DND-41 (cell line): ENCODE measurements at regions not wholly inside any gene's neighbourhood (a gene's known extent, or its start where the extent isn't known, plus 50 kb on each side); places are given as distances from the start of the nearest gene placed in this dataset.

Source experiments
- EZH2 ChIP-seq: IDR thresholded peaks from 3 replicates; pipeline ENCODE4 v1.6.1; 2012; ENCODE audit warnings: borderline replicate concordance, low read depth, mild to moderate bottlenecking, moderate library complexity, low read length, inconsistent platforms; ENCODE audit not compliant: severe bottlenecking
- TF ChIP-seq, protein P1 (sequence below): IDR thresholded peaks from 2 replicates; pipeline ENCODE4 v1.5.1; 2012; ENCODE audit warnings: borderline replicate concordance, low read length, moderate library complexity, mild to moderate bottlenecking; ENCODE audit not compliant: poor library complexity, severe bottlenecking; ENCODE audit errors: extremely low read depth

DNA sequence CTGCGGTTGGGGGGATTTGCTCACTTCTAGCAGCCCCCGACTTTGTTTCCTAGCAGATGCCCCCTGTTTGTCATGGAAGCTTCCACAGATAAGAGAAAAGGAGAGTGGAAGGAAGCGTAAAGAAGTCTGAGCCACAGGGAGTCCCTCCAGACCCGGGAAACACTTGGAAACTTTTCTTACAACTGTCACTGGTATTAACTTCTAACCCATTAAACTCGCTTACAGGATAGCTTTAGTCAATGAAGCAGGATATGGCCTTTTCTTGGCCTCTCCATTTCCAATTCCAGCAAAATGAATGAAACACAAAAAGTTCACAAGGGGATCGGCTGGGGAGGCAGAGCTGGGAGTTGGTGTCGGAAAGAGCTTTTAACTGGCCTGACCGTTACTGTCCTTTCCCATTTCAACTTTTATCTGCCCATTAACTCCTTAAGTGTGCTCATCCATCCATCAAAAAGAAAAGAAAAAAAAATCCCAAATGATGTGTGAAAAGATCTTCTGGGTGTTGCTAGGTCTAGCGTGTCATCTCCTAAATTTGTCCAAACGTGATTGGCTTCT, 231.9 kb upstream of the ARGLU1 start:
- TF ChIP-seq, protein P1, sequence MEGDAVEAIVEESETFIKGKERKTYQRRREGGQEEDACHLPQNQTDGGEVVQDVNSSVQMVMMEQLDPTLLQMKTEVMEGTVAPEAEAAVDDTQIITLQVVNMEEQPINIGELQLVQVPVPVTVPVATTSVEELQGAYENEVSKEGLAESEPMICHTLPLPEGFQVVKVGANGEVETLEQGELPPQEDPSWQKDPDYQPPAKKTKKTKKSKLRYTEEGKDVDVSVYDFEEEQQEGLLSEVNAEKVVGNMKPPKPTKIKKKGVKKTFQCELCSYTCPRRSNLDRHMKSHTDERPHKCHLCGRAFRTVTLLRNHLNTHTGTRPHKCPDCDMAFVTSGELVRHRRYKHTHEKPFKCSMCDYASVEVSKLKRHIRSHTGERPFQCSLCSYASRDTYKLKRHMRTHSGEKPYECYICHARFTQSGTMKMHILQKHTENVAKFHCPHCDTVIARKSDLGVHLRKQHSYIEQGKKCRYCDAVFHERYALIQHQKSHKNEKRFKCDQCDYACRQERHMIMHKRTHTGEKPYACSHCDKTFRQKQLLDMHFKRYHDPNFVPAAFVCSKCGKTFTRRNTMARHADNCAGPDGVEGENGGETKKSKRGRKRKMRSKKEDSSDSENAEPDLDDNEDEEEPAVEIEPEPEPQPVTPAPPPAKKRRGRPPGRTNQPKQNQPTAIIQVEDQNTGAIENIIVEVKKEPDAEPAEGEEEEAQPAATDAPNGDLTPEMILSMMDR: no peak
- no peak for TF ChIP-seq EZH2
